ENCODE measurements at regions not wholly inside any gene's neighbourhood (a gene's known extent, or its start where the extent isn't known, plus 50 kb on each side); places are given as distances from the start of the nearest gene placed in this dataset.

GRCh38 chr22:23518376-23519187 is 61.5 kb downstream of the IGLL1 start:
- Histone ChIP-seq H3K4me1 (ENCODE audit: insufficient read depth) (peaks cover 13% of the 10 kb centered on the region), H3K27ac (peak overlapping the region in 1 of 2 donors; percentile 97), H3K9me3 (no peaks in the 10 kb centered on the region), H3K4me3 (no peak overlapping the region), H3K36me3 (no peaks in the 10 kb centered on the region), H3K27me3 (no peaks in the 10 kb centered on the region)
- DNase-seq = no peak
- TF ChIP-seq POLR2A (IDR thresholded peaks at IDR 0.05) (no peak), EP300 (IDR thresholded peaks at IDR 0.05) (no peak), CTCF (IDR thresholded peaks at IDR 0.05) (no peak)
- intact Hi-C loops (cut with DNase I) = no loop called here
- WGBS, 3 donors = 85 to 89% (median 88%) methylated on average over 24 of the region's 24 CpGs

GRCh38 chr22:23517804-23518375 is 62.2 kb downstream of the IGLL1 start:
- no peak overlapping the region for H3K4me3 ChIP-seq
- intact Hi-C loops (cut with DNase I) = no loop called here
- peaks cover 13% of the 10 kb centered on the region for H3K4me1 ChIP-seq (ENCODE audit: insufficient read depth)
- H3K27me3 ChIP-seq = no peaks in the 10 kb centered on the region
- no peak for DNase-seq
- no peak overlapping the region for H3K27ac ChIP-seq
- WGBS, 3 donors = 92 to 96% (median 96%) methylated on average over 4 of the region's 4 CpGs
- TF ChIP-seq EP300 (IDR thresholded peaks at IDR 0.05) (no peak), CTCF (IDR thresholded peaks at IDR 0.05) (no peak), POLR2A (IDR thresholded peaks at IDR 0.05) (no peak)
- H3K9me3 ChIP-seq = no peaks in the 10 kb centered on the region
- H3K36me3 ChIP-seq = no peaks in the 10 kb centered on the region

DNA sequence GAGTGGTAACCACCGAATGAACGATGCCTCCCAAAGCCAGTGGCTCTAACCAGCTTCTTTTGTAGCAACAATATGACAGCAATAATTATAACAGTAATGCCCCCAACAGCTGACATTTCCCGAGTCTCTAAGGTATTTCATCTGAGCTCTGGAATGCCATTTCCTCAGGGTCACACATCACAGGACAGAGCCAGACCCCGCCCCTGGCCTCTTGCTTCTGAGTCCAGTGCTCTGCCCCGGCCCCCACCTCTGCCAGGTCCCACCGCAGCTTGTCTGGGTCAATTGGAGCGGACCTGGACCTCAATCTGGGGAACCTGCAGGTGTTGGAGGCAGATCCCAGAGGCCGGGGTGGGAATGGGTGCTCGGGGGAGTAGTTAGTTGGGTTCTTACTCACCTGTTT is 63.8 kb downstream of the IGLL1 start:
- intact Hi-C loops (cut with DNase I) = no loop called here
- no peaks in the 10 kb centered on the region for H3K9me3 ChIP-seq
- WGBS, 3 donors = 86 to 92% (median 86%) methylated on average over 9 of the region's 9 CpGs
- DNase-seq = no peak
- H3K36me3 ChIP-seq = no peaks in the 10 kb centered on the region
- H3K4me1 ChIP-seq (ENCODE audit: insufficient read depth) = peaks cover 11% of the 10 kb centered on the region
- no peak overlapping the region for H3K27ac ChIP-seq
- TF ChIP-seq POLR2A (IDR thresholded peaks at IDR 0.05) (no peak), EP300 (IDR thresholded peaks at IDR 0.05) (no peak), CTCF (IDR thresholded peaks at IDR 0.05) (no peak)
- H3K4me3 ChIP-seq = no peak overlapping the region
- H3K27me3 ChIP-seq = no peaks in the 10 kb centered on the region

DNA sequence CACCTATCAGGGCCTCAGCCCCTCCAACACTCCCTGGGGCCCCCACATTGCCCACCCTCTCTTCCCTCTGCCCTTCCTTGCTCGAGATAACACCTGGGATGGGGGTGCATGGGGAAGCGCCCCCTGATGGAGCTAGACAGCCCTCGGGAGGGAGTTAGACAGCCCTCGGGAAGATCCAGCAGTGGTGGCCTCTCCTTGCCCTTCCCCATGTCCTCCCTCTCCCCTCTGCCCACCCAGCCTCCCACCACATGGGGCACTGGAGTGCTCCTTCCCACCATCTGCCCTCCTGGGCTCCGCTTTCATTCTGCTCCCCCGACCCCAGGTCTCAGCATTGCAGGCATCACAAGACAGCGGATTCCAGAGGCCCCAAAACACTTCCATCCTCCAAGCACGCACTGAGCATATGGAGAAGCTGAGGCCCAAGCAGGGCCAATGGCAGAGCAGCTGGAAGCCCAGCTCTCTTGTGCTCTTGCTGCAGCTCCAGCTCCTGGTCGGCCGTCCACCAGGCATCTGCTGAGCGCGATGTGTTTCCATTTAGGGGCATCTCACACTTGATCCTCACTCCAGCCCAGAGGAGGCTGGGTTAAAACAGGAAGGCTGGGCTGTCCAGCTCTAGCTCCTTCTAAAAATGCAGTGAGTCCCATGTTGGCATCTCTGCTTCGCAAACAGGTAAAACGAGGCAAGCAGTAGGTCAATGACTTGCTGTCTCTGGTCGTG is 65.6 kb downstream of the IGLL1 start:
- H3K27me3 ChIP-seq = no peaks in the 10 kb centered on the region
- no peaks in the 10 kb centered on the region for H3K9me3 ChIP-seq
- no peak for DNase-seq
- 86 to 92% (median 88%) methylated on average over 15 of the region's 15 CpGs for WGBS, 3 donors
- intact Hi-C loops (cut with DNase I) = no loop called here
- no peak overlapping the region for H3K4me3 ChIP-seq
- H3K4me1 ChIP-seq (ENCODE audit: insufficient read depth) = no peaks in the 10 kb centered on the region
- TF ChIP-seq EP300 (IDR thresholded peaks at IDR 0.05) = no peak
- no peak for TF ChIP-seq POLR2A (IDR thresholded peaks at IDR 0.05)
- TF ChIP-seq CTCF (IDR thresholded peaks at IDR 0.05) = no peak
- no peaks in the 10 kb centered on the region for H3K36me3 ChIP-seq
- no peak overlapping the region for H3K27ac ChIP-seq
